Stomach (tissue), 8 donors: ENCODE measurements at regions not wholly inside any gene's neighbourhood (a gene's known extent, or its start where the extent isn't known, plus 50 kb on each side); places are given as distances from the start of the nearest gene placed in this dataset.

Experiments
- DNase-seq, 2 donors: peaks; one replicate each; pipeline versions ENCODE4 v3.0.0 to v3.0.0-alpha.2; 2013 to 2019
- H3K27ac ChIP-seq, 5 donors: fragments of 200-600 bp in 4 of 5; sonication (generic) in 4 of 5; one replicate each; pipeline ENCODE4 v1.5.1; 2013 to 2019; ENCODE audit warnings: mild to moderate bottlenecking in 1 of 5, moderate library complexity in 1 of 5
- H3K27me3 ChIP-seq, 3 donors: fragments of 200-600 bp; sonication (generic); one replicate each; pipeline ENCODE4 v1.5.1; 2017 to 2019; ENCODE audit warnings: mixed run types in 1 of 3
- H3K36me3 ChIP-seq, 4 donors: fragments of 200-600 bp; sonication (generic); 1 replicate in 3 of 4; 2 replicates in 1 of 4; pipeline ENCODE4 v1.5.1; 2016 to 2019
- H3K4me1 ChIP-seq, 4 donors: fragments of 200-600 bp; sonication (generic); one replicate each; pipeline ENCODE4 v1.5.1; 2016 to 2019
- H3K4me3 ChIP-seq, 4 donors: fragments of 200-600 bp; sonication (generic) in 3 of 4; one replicate each; pipeline ENCODE4 v1.5.1; 2016 to 2019; ENCODE audit warnings: mild to moderate bottlenecking in 1 of 4
- H3K9me3 ChIP-seq, 4 donors: fragments of 200-600 bp; sonication (generic); one replicate each; pipeline ENCODE4 v1.5.1; 2016 to 2019
- EP300 ChIP-seq: sonication (generic); formaldehyde crosslinking; IDR thresholded peaks from one replicate; pipeline ENCODE4 v1.6.1; 2017; ENCODE audit warnings: antibody characterized with exemption
- POLR2A ChIP-seq, 4 donors: fragments of 450-650 bp; IDR thresholded peaks; one replicate each; pipeline ENCODE4 v1.6.1; 2016; ENCODE audit warnings: antibody characterized with exemption in 4 of 4, control low read depth in 2 of 4, mild to moderate bottlenecking in 1 of 4, moderate library complexity in 1 of 4
- POLR2AphosphoS5 ChIP-seq, 3 donors: sonication (generic); formaldehyde crosslinking; IDR thresholded peaks; one replicate each; pipeline ENCODE4 v1.6.1; 2016; ENCODE audit warnings: antibody characterized with exemption in 3 of 3
- WGBS, 5 donors: extraction: QIAGEN DNeasy Blood & Tissue Kit in 3 of 5; methylation state at CpG; one replicate each; pipeline versions ENCODE4 v1.1.5 to v1.1.7; 2013 to 2018; 5-methylcytosine and 5-hydroxymethylcytosine counted together
- intact Hi-C: fragments of 100-400 bp; cut with DNase I; formaldehyde crosslinking; loops from one replicate; pipeline ENCODE4 v1.15.1; 2023; ENCODE audit warnings: low total_unique reads
- TF ChIP-seq, protein P1 (sequence below), 7 experiments: fragments of 450-650 bp in 4 of 7; fragments of 200-600 bp in 3 of 7; sonication (generic) in 3 of 7; IDR thresholded peaks; one replicate each; pipeline ENCODE4 v1.5.1; 2016 to 2019; ENCODE audit warnings: antibody characterized with exemption in 7 of 7, control low read depth in 2 of 7, mild to moderate bottlenecking in 1 of 7
- donor health status: healthy with polysubstance abuse.
- donor health status: Bipolar disorder and iron deficiency.
- donor health status: healthy.

DNA sequence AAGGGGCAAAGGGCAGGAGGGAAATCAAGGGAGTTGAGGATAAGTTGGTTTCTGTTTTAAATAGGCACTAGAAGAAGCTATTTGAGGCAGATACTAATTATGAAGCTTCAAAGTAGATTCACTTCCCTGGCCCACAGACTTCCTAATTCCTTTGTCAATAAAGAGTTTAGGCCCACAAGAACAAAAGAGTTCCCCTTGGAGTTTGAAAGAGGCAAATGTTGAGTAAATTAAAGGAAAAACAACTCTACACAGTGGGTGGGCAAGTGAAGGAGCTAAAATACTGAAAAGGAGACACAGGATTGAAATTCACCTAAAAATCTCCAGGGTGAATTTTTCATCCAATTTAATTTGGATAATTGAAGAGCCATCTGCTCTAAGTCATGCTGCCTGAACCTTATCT is 411.7 kb upstream of the RORA start:
- no peak for DNase-seq
- intact Hi-C loops = no loop called here
- Histone ChIP-seq H3K4me3 (no peak overlapping the region), H3K27ac (no peak overlapping the region), H3K36me3 (no peaks in the 10 kb centered on the region), H3K9me3 (no peaks in the 10 kb centered on the region), H3K4me1 (no peaks in the 10 kb centered on the region), H3K27me3 (peaks cover 0 to 4% (median 0%) of the 10 kb centered on the region in 3 donors)
- TF ChIP-seq POLR2AphosphoS5 (IDR thresholded peaks at IDR 0.05) (no peak), POLR2A (IDR thresholded peaks at IDR 0.05) (no peak), EP300 (no peak)
- TF ChIP-seq, protein P1, sequence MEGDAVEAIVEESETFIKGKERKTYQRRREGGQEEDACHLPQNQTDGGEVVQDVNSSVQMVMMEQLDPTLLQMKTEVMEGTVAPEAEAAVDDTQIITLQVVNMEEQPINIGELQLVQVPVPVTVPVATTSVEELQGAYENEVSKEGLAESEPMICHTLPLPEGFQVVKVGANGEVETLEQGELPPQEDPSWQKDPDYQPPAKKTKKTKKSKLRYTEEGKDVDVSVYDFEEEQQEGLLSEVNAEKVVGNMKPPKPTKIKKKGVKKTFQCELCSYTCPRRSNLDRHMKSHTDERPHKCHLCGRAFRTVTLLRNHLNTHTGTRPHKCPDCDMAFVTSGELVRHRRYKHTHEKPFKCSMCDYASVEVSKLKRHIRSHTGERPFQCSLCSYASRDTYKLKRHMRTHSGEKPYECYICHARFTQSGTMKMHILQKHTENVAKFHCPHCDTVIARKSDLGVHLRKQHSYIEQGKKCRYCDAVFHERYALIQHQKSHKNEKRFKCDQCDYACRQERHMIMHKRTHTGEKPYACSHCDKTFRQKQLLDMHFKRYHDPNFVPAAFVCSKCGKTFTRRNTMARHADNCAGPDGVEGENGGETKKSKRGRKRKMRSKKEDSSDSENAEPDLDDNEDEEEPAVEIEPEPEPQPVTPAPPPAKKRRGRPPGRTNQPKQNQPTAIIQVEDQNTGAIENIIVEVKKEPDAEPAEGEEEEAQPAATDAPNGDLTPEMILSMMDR (IDR thresholded peaks at IDR 0.05) = no peak

DNA sequence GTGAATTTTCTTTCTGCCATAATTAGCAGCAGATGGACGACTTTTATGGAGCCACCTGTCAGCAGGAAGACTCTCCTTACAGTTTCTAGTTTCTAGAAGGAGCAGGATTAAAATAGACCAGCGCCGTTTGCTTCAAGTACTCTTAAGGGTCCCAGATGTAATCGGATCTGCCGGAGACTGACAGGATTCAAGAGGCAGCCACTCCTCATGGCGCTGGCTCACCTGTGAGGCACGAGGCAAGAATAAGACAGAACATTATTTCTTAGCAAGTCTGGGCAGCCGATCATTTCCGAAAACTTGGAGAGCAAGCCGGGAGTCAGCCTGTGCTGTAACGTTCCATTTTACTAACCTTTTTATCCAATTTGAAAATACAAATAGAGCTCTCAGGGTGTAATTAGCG is 410.4 kb upstream of the RORA start:
- 59 to 64% (median 62%) methylated on average over 12 of the region's 12 CpGs for WGBS, 5 donors
- H3K4me3 ChIP-seq = no peak overlapping the region
- no peaks in the 10 kb centered on the region for H3K36me3 ChIP-seq
- peaks cover 0 to 3% (median 0%) of the 10 kb centered on the region in 3 donors for H3K27me3 ChIP-seq
- TF ChIP-seq POLR2A (IDR thresholded peaks at IDR 0.05) = no peak
- no peak for TF ChIP-seq EP300
- TF ChIP-seq POLR2AphosphoS5 (IDR thresholded peaks at IDR 0.05) = no peak
- TF ChIP-seq, protein P1 (IDR thresholded peaks at IDR 0.05) = no peak
- H3K4me1 ChIP-seq = no peaks in the 10 kb centered on the region
- intact Hi-C loops = no loop called here
- DNase-seq = no peak
- no peaks in the 10 kb centered on the region for H3K9me3 ChIP-seq
- no peak overlapping the region for H3K27ac ChIP-seq

DNA sequence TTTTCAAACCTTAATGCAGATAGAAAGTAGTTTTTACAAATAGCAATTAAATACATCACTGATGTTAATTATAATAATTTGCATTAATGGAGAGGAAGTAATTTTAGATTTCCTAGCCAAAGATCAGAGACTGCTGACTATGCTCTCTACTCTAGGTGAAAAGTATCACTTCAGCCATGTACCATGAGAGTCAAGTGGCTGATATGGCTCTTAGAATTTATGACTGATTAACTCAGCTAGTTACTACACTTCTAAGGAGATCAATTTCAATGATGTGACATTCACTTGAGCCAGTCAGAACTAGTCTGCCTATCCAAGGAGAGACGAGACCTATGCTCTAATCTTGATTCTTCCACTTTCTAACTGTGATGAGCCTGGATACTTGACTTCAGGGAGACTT is 405.7 kb upstream of the RORA start:
- Histone ChIP-seq H3K4me3 (no peak overlapping the region), H3K36me3 (no peaks in the 10 kb centered on the region), H3K4me1 (no peaks in the 10 kb centered on the region), H3K27me3 (no peaks in the 10 kb centered on the region), H3K9me3 (no peaks in the 10 kb centered on the region), H3K27ac (no peak overlapping the region)
- no peak for DNase-seq
- no peak for TF ChIP-seq POLR2A (IDR thresholded peaks at IDR 0.05)
- TF ChIP-seq, protein P1 (IDR thresholded peaks at IDR 0.05) = no peak
- no peak for TF ChIP-seq POLR2AphosphoS5 (IDR thresholded peaks at IDR 0.05)
- no peak for TF ChIP-seq EP300
- 73 to 85% (median 82%) methylated on average over 1 of the region's 1 CpG for WGBS, 5 donors
- intact Hi-C loops = no loop called here

DNA sequence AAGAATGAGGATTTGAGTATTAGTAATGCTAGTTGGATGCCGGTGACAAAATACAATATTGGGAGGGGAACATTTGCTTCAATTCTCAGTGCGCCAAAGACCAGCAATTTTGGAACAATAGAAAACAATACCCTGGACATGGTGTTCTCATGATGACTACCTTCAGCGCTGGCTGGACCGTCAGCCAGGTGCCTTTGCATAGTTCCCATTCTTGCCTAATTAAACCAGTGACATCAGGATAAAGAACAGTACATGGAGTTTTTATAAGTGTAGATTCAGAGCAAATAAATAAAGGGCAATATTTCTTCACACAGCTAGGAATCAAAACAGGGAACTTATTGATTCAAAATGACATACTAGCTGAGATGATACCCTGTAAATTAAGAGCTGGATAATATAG is 404.8 kb upstream of the RORA start:
- Histone ChIP-seq H3K4me3 (no peak overlapping the region), H3K36me3 (no peaks in the 10 kb centered on the region), H3K9me3 (no peaks in the 10 kb centered on the region), H3K27me3 (no peaks in the 10 kb centered on the region), H3K27ac (no peak overlapping the region), H3K4me1 (no peaks in the 10 kb centered on the region)
- TF ChIP-seq POLR2A (IDR thresholded peaks at IDR 0.05) (no peak), POLR2AphosphoS5 (IDR thresholded peaks at IDR 0.05) (no peak), EP300 (no peak)
- TF ChIP-seq, protein P1 (IDR thresholded peaks at IDR 0.05) = no peak
- whole genome bisulfite sequencing, 5 donors = 87 to 94% (median 91%) methylated on average over 4 of the region's 4 CpGs
- no peak for DNase-seq
- intact Hi-C loops = no loop called here
